ENCODE measurements at regions not wholly inside any gene's neighbourhood (a gene's known extent, or its start where the extent isn't known, plus 50 kb on each side); places are given as distances from the start of the nearest gene placed in this dataset.

DNA sequence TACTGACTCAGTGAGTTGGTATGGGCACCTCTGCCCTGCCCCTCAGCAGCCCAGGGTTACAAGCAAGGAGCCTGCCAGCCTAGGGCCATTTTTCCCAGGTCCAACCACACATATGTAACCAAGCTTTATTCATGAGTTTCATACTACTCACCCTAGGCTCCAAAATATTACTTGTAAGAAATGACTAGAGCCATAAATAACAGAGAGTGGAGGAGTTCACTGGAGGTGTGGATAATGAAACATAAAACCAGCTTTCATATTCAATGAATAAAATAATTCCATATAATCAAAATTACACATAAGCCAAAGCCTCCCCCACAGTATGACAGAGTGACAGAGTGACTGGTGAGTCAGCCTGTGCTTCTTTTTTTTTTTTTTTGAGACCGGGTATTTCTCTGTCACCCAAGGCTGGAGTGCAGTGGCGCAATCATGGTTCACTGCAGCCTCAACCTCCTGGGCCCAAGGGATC, 229.8 kb upstream of the SASH1 start:
- CTCF ChIA-PET, result no interaction called here
- TF ChIP-seq, protein P1, sequence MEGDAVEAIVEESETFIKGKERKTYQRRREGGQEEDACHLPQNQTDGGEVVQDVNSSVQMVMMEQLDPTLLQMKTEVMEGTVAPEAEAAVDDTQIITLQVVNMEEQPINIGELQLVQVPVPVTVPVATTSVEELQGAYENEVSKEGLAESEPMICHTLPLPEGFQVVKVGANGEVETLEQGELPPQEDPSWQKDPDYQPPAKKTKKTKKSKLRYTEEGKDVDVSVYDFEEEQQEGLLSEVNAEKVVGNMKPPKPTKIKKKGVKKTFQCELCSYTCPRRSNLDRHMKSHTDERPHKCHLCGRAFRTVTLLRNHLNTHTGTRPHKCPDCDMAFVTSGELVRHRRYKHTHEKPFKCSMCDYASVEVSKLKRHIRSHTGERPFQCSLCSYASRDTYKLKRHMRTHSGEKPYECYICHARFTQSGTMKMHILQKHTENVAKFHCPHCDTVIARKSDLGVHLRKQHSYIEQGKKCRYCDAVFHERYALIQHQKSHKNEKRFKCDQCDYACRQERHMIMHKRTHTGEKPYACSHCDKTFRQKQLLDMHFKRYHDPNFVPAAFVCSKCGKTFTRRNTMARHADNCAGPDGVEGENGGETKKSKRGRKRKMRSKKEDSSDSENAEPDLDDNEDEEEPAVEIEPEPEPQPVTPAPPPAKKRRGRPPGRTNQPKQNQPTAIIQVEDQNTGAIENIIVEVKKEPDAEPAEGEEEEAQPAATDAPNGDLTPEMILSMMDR (IDR thresholded peaks at IDR 0.05), result no peak
- Mint-ChIP-seq H3K4me3 (no peak overlapping the region), H3K4me1 (no peaks in the 10 kb centered on the region), H3K27ac (no peak overlapping the region), H3K27me3 (peaks cover 6% of the 10 kb centered on the region), H3K9me3 (no peaks in the 10 kb centered on the region), H3K36me3 (ENCODE audit: low read depth) (no peaks in the 10 kb centered on the region)
- ATAC-seq (ENCODE audit: low read depth), result no peak
- no peak for DNase-seq
- intact Hi-C loops (cut with micrococcal nuclease), result no loop called here
- POLR2A ChIA-PET, result interaction anchor here (0.7 kb wide), 1 partner anchor 1353 kb away, joined by 3 read pairs; no protein-coding TSS in a partner anchor

GRCh38 chr6:148116001-148116400, 226.6 kb upstream of the SASH1 start:
- TF ChIP-seq, protein P1 (IDR thresholded peaks at IDR 0.05), result no peak
- no peak overlapping the region for H3K4me3 Mint-ChIP-seq
- ChIA-PET POLR2A (no interaction called here), CTCF (no interaction called here)
- no peak for ATAC-seq (ENCODE audit: low read depth)
- intact Hi-C loops (cut with micrococcal nuclease), result no loop called here
- no peaks in the 10 kb centered on the region for H3K4me1 Mint-ChIP-seq
- no peak for DNase-seq
- H3K27me3 Mint-ChIP-seq, result peaks cover 3% of the 10 kb centered on the region
- H3K36me3 Mint-ChIP-seq (ENCODE audit: low read depth), result no peaks in the 10 kb centered on the region
- no peak overlapping the region for H3K27ac Mint-ChIP-seq
- no peaks in the 10 kb centered on the region for H3K9me3 Mint-ChIP-seq

GRCh38 chr6:148118244-148118643, 224.4 kb upstream of the SASH1 start:
- intact Hi-C loops (cut with micrococcal nuclease), result no loop called here
- Mint-ChIP-seq H3K4me1 (no peaks in the 10 kb centered on the region), H3K27ac (no peak overlapping the region), H3K36me3 (ENCODE audit: low read depth) (no peaks in the 10 kb centered on the region), H3K27me3 (peaks cover 3% of the 10 kb centered on the region), H3K9me3 (no peaks in the 10 kb centered on the region), H3K4me3 (no peak overlapping the region)
- CTCF ChIA-PET, result no interaction called here
- DNase-seq (no peak), ATAC-seq (ENCODE audit: low read depth) (no peak)
- TF ChIP-seq, protein P1 (IDR thresholded peaks at IDR 0.05), result no peak
- POLR2A ChIA-PET, result no interaction called here

- H3K9me3 Mint-ChIP-seq, result no peaks in the 10 kb centered on the region
- TF ChIP-seq, protein P1 (IDR thresholded peaks at IDR 0.05), result no peak
- no peak overlapping the region for H3K4me3 Mint-ChIP-seq
- no peaks in the 10 kb centered on the region for H3K36me3 Mint-ChIP-seq (ENCODE audit: low read depth)
- no peak overlapping the region for H3K27ac Mint-ChIP-seq
- CTCF ChIA-PET, result no interaction called here
- DNase-seq (no peak), ATAC-seq (ENCODE audit: low read depth) (no peak)
- no peaks in the 10 kb centered on the region for H3K4me1 Mint-ChIP-seq
- H3K27me3 Mint-ChIP-seq, result no peaks in the 10 kb centered on the region
- intact Hi-C loops (cut with micrococcal nuclease), result no loop called here
- POLR2A ChIA-PET, result no interaction called here
These were observed 214.5 kb upstream of the SASH1 start for GRCh38 chr6:148128014-148128730.

DNA sequence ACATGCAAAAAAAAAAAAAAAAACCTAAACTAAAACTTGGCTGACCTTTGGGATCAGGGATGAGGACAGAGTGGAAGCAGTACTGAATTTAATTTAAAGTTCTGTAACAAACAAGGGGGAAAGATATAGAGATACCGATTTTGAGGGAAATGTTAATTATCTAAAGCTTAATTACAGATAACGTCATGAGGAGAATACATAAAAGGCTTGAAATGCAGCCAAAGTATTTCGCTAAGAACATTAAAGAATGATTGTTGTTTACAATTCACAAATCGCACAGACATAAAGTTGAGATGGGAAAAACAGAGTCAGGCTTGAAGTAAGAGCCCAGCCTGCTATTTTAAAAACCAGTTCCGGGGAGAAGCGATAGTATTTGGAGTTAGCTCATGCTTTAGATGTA, 208.0 kb upstream of the SASH1 start:
- no peak overlapping the region for H3K4me3 Mint-ChIP-seq
- H3K27me3 Mint-ChIP-seq, result peaks cover 3% of the 10 kb centered on the region
- H3K9me3 Mint-ChIP-seq, result no peaks in the 10 kb centered on the region
- ATAC-seq (ENCODE audit: low read depth), result no peak
- H3K36me3 Mint-ChIP-seq (ENCODE audit: low read depth), result no peaks in the 10 kb centered on the region
- H3K4me1 Mint-ChIP-seq, result no peaks in the 10 kb centered on the region
- DNase-seq, result no peak
- ChIA-PET POLR2A (no interaction called here), CTCF (no interaction called here)
- TF ChIP-seq, protein P1 (IDR thresholded peaks at IDR 0.05), result no peak
- intact Hi-C loops (cut with micrococcal nuclease), result no loop called here
- H3K27ac Mint-ChIP-seq, result no peak overlapping the region
